K562 (cell line): ENCODE measurements at regions not wholly inside any gene's neighbourhood (a gene's known extent, or its start where the extent isn't known, plus 50 kb on each side); places are given as distances from the start of the nearest gene placed in this dataset.

ENCODE experiments used
- ARID3A ChIP-seq: IDR thresholded peaks from 2 replicates; pipeline ENCODE4 v1.6.1; 2012; ENCODE audit warnings: low read depth, low read length, improper control_type of control experiment, borderline replicate concordance
- CTCF ChIP-seq, 3 experiments: IDR thresholded peaks in 2 of 3; conservative IDR thresholded peaks in 1 of 3; 2 replicates each; pipeline ENCODE4 v1.5.1; 2011 to 2012; ENCODE audit warnings: low read length in 3 of 3, mild to moderate bottlenecking in 3 of 3, control low read depth in 2 of 3, improper control_type of control experiment in 1 of 3, inconsistent platforms in 1 of 3, low read depth in 1 of 3, mixed read lengths in 1 of 3, moderate library complexity in 1 of 3; ENCODE audit not compliant: insufficient read depth in 2 of 3
- ETS2 ChIP-seq: IDR thresholded peaks from 2 replicates; pipeline ENCODE4 v1.6.1; 2016; ENCODE audit warnings: borderline replicate concordance, missing genetic modification characterization, mild to moderate bottlenecking, moderate library complexity, missing compliant biosample characterization; ENCODE audit not compliant: poor library complexity, severe bottlenecking
- TF ChIP-seq, protein P1 (sequence below): sonication (generic); formaldehyde crosslinking; IDR thresholded peaks from 2 replicates; pipeline ENCODE4 v1.8.0; 2022; ENCODE audit warnings: missing genetic modification reagents, mild to moderate bottlenecking, borderline replicate concordance
- TF ChIP-seq, protein P2 (sequence below): sonication (generic); formaldehyde crosslinking; IDR thresholded peaks from 2 replicates; pipeline ENCODE4 v1.8.0; 2022; ENCODE audit warnings: missing genetic modification reagents, mild to moderate bottlenecking, moderate library complexity, borderline replicate concordance

- TF ChIP-seq, protein P1, sequence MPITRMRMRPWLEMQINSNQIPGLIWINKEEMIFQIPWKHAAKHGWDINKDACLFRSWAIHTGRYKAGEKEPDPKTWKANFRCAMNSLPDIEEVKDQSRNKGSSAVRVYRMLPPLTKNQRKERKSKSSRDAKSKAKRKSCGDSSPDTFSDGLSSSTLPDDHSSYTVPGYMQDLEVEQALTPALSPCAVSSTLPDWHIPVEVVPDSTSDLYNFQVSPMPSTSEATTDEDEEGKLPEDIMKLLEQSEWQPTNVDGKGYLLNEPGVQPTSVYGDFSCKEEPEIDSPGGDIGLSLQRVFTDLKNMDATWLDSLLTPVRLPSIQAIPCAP (CRISPR knock-in tag) = no peak
- TF ChIP-seq ARID3A (no peak), CTCF (IDR thresholded peaks at IDR 0.05 in 2 of 3, conservative IDR thresholded peaks at IDR 0.05 in 1 of 3; ENCODE audit: insufficient read depth in 2 of 3, low read depth in 1 of 3, low read length in 3 of 3) (no peak), ETS2 (tag) (no peak)
- TF ChIP-seq, protein P2, sequence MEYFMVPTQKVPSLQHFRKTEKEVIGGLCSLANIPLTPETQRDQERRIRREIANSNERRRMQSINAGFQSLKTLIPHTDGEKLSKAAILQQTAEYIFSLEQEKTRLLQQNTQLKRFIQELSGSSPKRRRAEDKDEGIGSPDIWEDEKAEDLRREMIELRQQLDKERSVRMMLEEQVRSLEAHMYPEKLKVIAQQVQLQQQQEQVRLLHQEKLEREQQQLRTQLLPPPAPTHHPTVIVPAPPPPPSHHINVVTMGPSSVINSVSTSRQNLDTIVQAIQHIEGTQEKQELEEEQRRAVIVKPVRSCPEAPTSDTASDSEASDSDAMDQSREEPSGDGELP = no peak
Observed at GRCh38 chr21:16196001-16196400, 466.2 kb downstream of the USP25 start.
